HepG2 (cell line): ENCODE measurements at regions not wholly inside any gene's neighbourhood (a gene's known extent, or its start where the extent isn't known, plus 50 kb on each side); places are given as distances from the start of the nearest gene placed in this dataset.

ENCODE experiments used
- ATAC-seq: fragments of 200-7000 bp; cut with Tn5 transposase; 3 replicates; pipeline ENCODE4 v1.9.1; 2020; ENCODE audit warnings: mild to moderate bottlenecking, moderate library complexity
- BruUV-seq: library from RNA; stranded (reverse); fragments of 400-500 nt; replicated peaks from 2 replicates; lab custom pipeline; 2021; lab: Mats Ljungman, UMichigan
- CTCF ChIA-PET: fragments of 300-600 bp; formaldehyde crosslinking; extraction: SDS; loops from one replicate; lab custom pipeline; 2021; ENCODE audit warnings: low total read pairs, inconsistent platforms, low intra/inter-chr PET ratio; lab: Yijun Ruan, JAX
- POLR2A ChIA-PET: fragments of 350-600 bp; sonication (Branson Sonifier 250); formaldehyde crosslinking; loops from one replicate; lab custom pipeline; 2020; ENCODE audit warnings: antibody characterized with exemption, inconsistent platforms; lab: Yijun Ruan, JAX
- DNase-seq: peaks from one replicate; pipeline ENCODE4 v3.0.0-alpha.2; 2015; ENCODE audit warnings: low spot score
- FAIRE-seq: peaks from 3 replicates; lab custom pipeline; 2011; peaks lifted over from hg19 to GRCh38; lab: Jason Lieb, UNC
- H2AFZ ChIP-seq: one replicate; pipeline ENCODE4 v1.6.1; 2011; ENCODE audit warnings: low read length, inconsistent platforms
- H3K27ac ChIP-seq: fragments of 300-600 bp; 3 replicates; pipeline ENCODE4 v1.8.0; 2011; ENCODE audit warnings: mixed run types, mild to moderate bottlenecking, mixed read lengths, low read length, inconsistent platforms; ENCODE audit not compliant: insufficient read depth; ENCODE audit errors: extremely low read length
- H3K27me3 ChIP-seq, 2 experiments: fragments of 200-600 bp in 1 of 2; 2 replicates in 1 of 2; 3 replicates in 1 of 2; pipeline versions ENCODE4 v1.6.0 to v1.8.0; 2011; ENCODE audit warnings: low read length in 2 of 2, mild to moderate bottlenecking in 2 of 2, moderate library complexity in 2 of 2, inconsistent platforms in 1 of 2; ENCODE audit not compliant: insufficient read depth in 2 of 2, control insufficient read depth in 1 of 2
- H3K36me3 ChIP-seq, 2 experiments: fragments of 200-600 bp in 1 of 2; replicated peaks in 1 of 2; 2 replicates in 1 of 2; 3 replicates in 1 of 2; pipeline versions ENCODE4 v1.5.1 to v1.8.0; 2011; ENCODE audit warnings: low read length in 2 of 2, inconsistent platforms in 1 of 2; ENCODE audit not compliant: insufficient read depth in 2 of 2, control insufficient read depth in 1 of 2
- H3K4me1 ChIP-seq: 2 replicates; pipeline ENCODE4 v1.5.1; 2012; ENCODE audit warnings: low read length, inconsistent platforms; ENCODE audit not compliant: insufficient read depth
- H3K4me2 ChIP-seq: 2 replicates; pipeline ENCODE4 v1.6.0; 2011; ENCODE audit warnings: low read depth, low read length, inconsistent platforms
- H3K4me3 ChIP-seq, 3 experiments: fragments of 200-600 bp in 1 of 3; sonication (generic), shearing (Covaris generic) in 1 of 3; replicated peaks in 1 of 3; 2 replicates each; pipeline ENCODE4 v1.5.1; 2011 to 2016; ENCODE audit warnings: low read length in 3 of 3, inconsistent platforms in 2 of 3, low read depth in 2 of 3, mild to moderate bottlenecking in 2 of 3, control low read depth in 1 of 3, mixed read lengths in 1 of 3; ENCODE audit not compliant: insufficient read depth in 1 of 3
- H3K79me2 ChIP-seq: one replicate; pipeline ENCODE4 v1.6.1; 2011; ENCODE audit warnings: low read length, inconsistent platforms; ENCODE audit not compliant: insufficient read depth
- H3K9ac ChIP-seq: 2 replicates; pipeline ENCODE4 v1.6.0; 2011; ENCODE audit warnings: mild to moderate bottlenecking, low read depth, low read length, inconsistent platforms; ENCODE audit not compliant: insufficient read depth
- H3K9me3 ChIP-seq: 2 replicates; pipeline ENCODE4 v1.5.1; 2012; ENCODE audit warnings: mild to moderate bottlenecking, low read length
- H4K20me1 ChIP-seq: 2 replicates; pipeline ENCODE4 v1.6.0; 2011; ENCODE audit warnings: inconsistent platforms, mild to moderate bottlenecking, low read length, moderate library complexity; ENCODE audit not compliant: insufficient read depth
- BRD4 ChIP-seq: sonication (generic); formaldehyde crosslinking; IDR thresholded peaks from 2 replicates; pipeline ENCODE4 v1.4.0; 2020; ENCODE audit warnings: missing genetic modification reagents
- FOXK1 ChIP-seq: sonication (generic); formaldehyde crosslinking; IDR thresholded peaks from 2 replicates; pipeline ENCODE4 v1.4.0; 2020; ENCODE audit warnings: low read depth, missing genetic modification reagents, borderline replicate concordance
- GLI4 ChIP-seq: sonication (generic); formaldehyde crosslinking; IDR thresholded peaks from 2 replicates; pipeline ENCODE4 v1.5.1; 2020; ENCODE audit warnings: missing genetic modification reagents, mild to moderate bottlenecking, moderate library complexity, borderline replicate concordance
- MED13 ChIP-seq: sonication (generic); formaldehyde crosslinking; IDR thresholded peaks from 2 replicates; pipeline ENCODE4 v1.5.0; 2020; ENCODE audit warnings: missing genetic modification reagents
- PHF21A ChIP-seq: sonication (generic); formaldehyde crosslinking; IDR thresholded peaks from 2 replicates; pipeline ENCODE4 v1.5.0; 2020; ENCODE audit warnings: mild to moderate bottlenecking, missing genetic modification reagents
- PRMT3 ChIP-seq: sonication (generic); formaldehyde crosslinking; IDR thresholded peaks from 2 replicates; pipeline ENCODE4 v1.8.1; 2022; ENCODE audit warnings: low read depth, mild to moderate bottlenecking, moderate library complexity, missing genetic modification reagents, borderline replicate concordance
- SMARCE1 ChIP-seq: fragments of 450-650 bp; IDR thresholded peaks from 2 replicates; pipeline ENCODE4 v1.6.1; 2017; ENCODE audit warnings: borderline replicate concordance
- XBP1 ChIP-seq: sonication (generic); formaldehyde crosslinking; IDR thresholded peaks from 2 replicates; pipeline ENCODE4 v1.5.0; 2020; ENCODE audit warnings: missing genetic modification reagents
- ZNF709 ChIP-seq: sonication (generic); formaldehyde crosslinking; IDR thresholded peaks from 2 replicates; pipeline ENCODE4 v1.5.0; 2020; ENCODE audit warnings: mild to moderate bottlenecking, missing genetic modification reagents
- ZNF710 ChIP-seq: sonication (generic); formaldehyde crosslinking; IDR thresholded peaks from 2 replicates; pipeline ENCODE4 v1.5.0; 2020; ENCODE audit warnings: mild to moderate bottlenecking, missing genetic modification reagents, borderline replicate concordance
- WGBS: methylation state at CpG from one replicate; pipeline ENCODE4 v1.1.6; 2017; ENCODE audit warnings: low lambda C conversion rate; 5-methylcytosine and 5-hydroxymethylcytosine counted together
- in situ Hi-C: cut with HindIII; loops from 2 replicates; pipeline ENCODE4 v1.10.0; 2017; ENCODE audit warnings: low pct_unique_long_range_greater_than_20kb; ENCODE audit not compliant: extremely low pct_ligation_motif_present
- intact Hi-C: fragments of 100-400 bp; cut with micrococcal nuclease; formaldehyde crosslinking; loops from one replicate; pipeline ENCODE4 v1.10.0; 2022; ENCODE audit not compliant: unreplicated experiment
- TF ChIP-seq, protein P1 (sequence below): sonication (generic); formaldehyde crosslinking; conservative IDR thresholded peaks from 2 replicates; pipeline ENCODE4 v1.8.0; 2022; ENCODE audit warnings: missing genetic modification reagents
- TF ChIP-seq, protein P2 (sequence below): sonication (generic); formaldehyde crosslinking; IDR thresholded peaks from 2 replicates; pipeline ENCODE4 v1.5.0; 2020; ENCODE audit warnings: mild to moderate bottlenecking, low read depth, missing genetic modification reagents, borderline replicate concordance
- TF ChIP-seq, protein P3 (sequence below): sonication (generic); formaldehyde crosslinking; IDR thresholded peaks from 2 replicates; pipeline ENCODE4 v1.9.0; 2021; ENCODE audit warnings: mild to moderate bottlenecking, missing genetic modification reagents

- CTCF ChIA-PET = no interaction called here
- TF ChIP-seq PHF21A = no peak
- no peak for TF ChIP-seq MED13
- TF ChIP-seq GLI4 = no peak
- no peak for TF ChIP-seq XBP1 (CRISPR knock-in tag)
- TF ChIP-seq, protein P1, sequence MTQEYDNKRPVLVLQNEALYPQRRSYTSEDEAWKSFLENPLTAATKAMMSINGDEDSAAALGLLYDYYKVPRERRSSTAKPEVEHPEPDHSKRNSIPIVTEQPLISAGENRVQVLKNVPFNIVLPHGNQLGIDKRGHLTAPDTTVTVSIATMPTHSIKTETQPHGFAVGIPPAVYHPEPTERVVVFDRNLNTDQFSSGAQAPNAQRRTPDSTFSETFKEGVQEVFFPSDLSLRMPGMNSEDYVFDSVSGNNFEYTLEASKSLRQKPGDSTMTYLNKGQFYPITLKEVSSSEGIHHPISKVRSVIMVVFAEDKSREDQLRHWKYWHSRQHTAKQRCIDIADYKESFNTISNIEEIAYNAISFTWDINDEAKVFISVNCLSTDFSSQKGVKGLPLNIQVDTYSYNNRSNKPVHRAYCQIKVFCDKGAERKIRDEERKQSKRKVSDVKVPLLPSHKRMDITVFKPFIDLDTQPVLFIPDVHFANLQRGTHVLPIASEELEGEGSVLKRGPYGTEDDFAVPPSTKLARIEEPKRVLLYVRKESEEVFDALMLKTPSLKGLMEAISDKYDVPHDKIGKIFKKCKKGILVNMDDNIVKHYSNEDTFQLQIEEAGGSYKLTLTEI = no peak
- no peak for TF ChIP-seq ZNF709
- TF ChIP-seq, protein P2, sequence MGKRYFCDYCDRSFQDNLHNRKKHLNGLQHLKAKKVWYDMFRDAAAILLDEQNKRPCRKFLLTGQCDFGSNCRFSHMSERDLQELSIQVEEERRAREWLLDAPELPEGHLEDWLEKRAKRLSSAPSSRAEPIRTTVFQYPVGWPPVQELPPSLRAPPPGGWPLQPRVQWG (CRISPR knock-in tag) = no peak
- TF ChIP-seq BRD4 (CRISPR knock-in tag) = no peak
- TF ChIP-seq PRMT3 (CRISPR knock-in tag) = no peak
- TF ChIP-seq SMARCE1 = no peak
- TF ChIP-seq ZNF710 (CRISPR knock-in tag) = no peak
- no peak for TF ChIP-seq FOXK1 (CRISPR knock-in tag)
- TF ChIP-seq, protein P3, sequence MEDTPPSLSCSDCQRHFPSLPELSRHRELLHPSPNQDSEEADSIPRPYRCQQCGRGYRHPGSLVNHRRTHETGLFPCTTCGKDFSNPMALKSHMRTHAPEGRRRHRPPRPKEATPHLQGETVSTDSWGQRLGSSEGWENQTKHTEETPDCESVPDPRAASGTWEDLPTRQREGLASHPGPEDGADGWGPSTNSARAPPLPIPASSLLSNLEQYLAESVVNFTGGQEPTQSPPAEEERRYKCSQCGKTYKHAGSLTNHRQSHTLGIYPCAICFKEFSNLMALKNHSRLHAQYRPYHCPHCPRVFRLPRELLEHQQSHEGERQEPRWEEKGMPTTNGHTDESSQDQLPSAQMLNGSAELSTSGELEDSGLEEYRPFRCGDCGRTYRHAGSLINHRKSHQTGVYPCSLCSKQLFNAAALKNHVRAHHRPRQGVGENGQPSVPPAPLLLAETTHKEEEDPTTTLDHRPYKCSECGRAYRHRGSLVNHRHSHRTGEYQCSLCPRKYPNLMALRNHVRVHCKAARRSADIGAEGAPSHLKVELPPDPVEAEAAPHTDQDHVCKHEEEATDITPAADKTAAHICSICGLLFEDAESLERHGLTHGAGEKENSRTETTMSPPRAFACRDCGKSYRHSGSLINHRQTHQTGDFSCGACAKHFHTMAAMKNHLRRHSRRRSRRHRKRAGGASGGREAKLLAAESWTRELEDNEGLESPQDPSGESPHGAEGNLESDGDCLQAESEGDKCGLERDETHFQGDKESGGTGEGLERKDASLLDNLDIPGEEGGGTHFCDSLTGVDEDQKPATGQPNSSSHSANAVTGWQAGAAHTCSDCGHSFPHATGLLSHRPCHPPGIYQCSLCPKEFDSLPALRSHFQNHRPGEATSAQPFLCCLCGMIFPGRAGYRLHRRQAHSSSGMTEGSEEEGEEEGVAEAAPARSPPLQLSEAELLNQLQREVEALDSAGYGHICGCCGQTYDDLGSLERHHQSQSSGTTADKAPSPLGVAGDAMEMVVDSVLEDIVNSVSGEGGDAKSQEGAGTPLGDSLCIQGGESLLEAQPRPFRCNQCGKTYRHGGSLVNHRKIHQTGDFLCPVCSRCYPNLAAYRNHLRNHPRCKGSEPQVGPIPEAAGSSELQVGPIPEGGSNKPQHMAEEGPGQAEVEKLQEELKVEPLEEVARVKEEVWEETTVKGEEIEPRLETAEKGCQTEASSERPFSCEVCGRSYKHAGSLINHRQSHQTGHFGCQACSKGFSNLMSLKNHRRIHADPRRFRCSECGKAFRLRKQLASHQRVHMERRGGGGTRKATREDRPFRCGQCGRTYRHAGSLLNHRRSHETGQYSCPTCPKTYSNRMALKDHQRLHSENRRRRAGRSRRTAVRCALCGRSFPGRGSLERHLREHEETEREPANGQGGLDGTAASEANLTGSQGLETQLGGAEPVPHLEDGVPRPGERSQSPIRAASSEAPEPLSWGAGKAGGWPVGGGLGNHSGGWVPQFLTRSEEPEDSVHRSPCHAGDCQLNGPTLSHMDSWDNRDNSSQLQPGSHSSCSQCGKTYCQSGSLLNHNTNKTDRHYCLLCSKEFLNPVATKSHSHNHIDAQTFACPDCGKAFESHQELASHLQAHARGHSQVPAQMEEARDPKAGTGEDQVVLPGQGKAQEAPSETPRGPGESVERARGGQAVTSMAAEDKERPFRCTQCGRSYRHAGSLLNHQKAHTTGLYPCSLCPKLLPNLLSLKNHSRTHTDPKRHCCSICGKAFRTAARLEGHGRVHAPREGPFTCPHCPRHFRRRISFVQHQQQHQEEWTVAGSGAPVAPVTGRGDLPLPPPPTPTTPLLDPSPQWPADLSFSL = no peak
Measured at GRCh38 chr1:208335371-208336136, 91.4 kb upstream of the PLXNA2 start.

More at GRCh38 chr1:208335371-208336136, 91.4 kb upstream of the PLXNA2 start:
- POLR2A ChIA-PET = no interaction called here
- no peaks in the 10 kb centered on the region for H4K20me1 ChIP-seq
- H3K9me3 ChIP-seq = no peaks in the 10 kb centered on the region
- 65% methylated on average over 9 of the region's 9 CpGs for WGBS
- H3K79me2 ChIP-seq = no peaks in the 10 kb centered on the region
- no peak overlapping the region for H3K9ac ChIP-seq
- FAIRE-seq (no peak), DNase-seq (no peak), ATAC-seq (no peak)
- H3K27ac ChIP-seq = no peak overlapping the region
- H3K36me3 ChIP-seq = no peaks in the 10 kb centered on the region
- no peaks in the 10 kb centered on the region for H3K4me1 ChIP-seq
- H3K4me2 ChIP-seq = no peak overlapping the region
- no peaks in the 10 kb centered on the region for H3K27me3 ChIP-seq
- BruUV-seq = no TSS peak
- in situ Hi-C loops (no loop called here), intact Hi-C loops (no loop called here)
- H3K4me3 ChIP-seq = no peak overlapping the region
- no peak overlapping the region for H2AFZ ChIP-seq
